NOMO-1 treated with dmso at 0.1 percent for 144 hours (cell line): ENCODE measurements at regions not wholly inside any gene's neighbourhood (a gene's known extent, or its start where the extent isn't known, plus 50 kb on each side); places are given as distances from the start of the nearest gene placed in this dataset.

Experiments
- DNase-seq: peaks from one replicate; lab custom pipeline; 2025; ENCODE audit not compliant: unreplicated experiment; lab: John Stamatoyannopoulos, UW

GRCh38 chr10:113219446-113219845, 269.4 kb downstream of the TCF7L2 start:
- DNase-seq, result no peak

- no peak for DNase-seq
Observed at GRCh38 chr10:113221756-113222168, 271.7 kb downstream of the TCF7L2 start.

DNA sequence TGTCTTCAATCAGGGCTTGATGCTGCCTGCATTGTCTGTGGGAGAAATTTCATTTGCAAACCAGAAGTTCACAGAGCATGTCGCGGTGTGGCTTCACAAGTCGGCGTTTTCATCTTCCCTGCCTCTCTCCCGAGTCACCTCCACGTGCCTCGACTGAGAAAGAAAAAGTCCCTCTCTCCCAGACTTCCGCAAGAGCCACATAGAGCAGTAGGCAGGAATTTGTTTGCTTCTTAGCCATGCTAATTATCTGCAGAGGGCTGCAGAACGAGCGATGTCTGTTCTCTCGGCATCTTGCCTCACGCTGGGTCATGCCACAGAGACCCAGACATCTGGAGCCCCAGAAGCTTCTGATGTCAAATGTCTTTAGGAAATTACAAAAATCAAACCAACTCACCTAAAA, 272.2 kb downstream of the TCF7L2 start:
- DNase-seq, result no peak

GRCh38 chr10:113225364-113225763, 275.3 kb downstream of the TCF7L2 start:
- no peak for DNase-seq

DNA sequence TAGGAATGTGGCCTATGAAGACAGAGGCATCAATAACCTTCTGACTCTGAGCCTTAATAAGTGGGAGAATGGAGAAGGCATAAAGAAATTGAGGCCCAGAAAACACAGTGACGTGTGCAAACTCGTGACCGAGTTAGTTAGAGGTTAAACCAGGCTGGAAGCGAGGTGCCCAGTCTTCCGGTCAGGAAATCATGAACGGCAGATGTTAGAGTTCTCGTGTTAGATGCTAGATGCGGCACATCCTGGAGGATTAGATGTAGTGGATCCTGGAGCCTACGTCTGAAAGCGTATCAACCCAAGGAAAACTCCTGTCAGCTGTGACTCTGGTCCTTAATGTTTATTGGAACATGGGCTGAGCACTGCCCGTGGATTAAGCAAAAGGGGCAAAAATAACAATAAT, 275.9 kb downstream of the TCF7L2 start:
- DNase-seq, result no peak

DNA sequence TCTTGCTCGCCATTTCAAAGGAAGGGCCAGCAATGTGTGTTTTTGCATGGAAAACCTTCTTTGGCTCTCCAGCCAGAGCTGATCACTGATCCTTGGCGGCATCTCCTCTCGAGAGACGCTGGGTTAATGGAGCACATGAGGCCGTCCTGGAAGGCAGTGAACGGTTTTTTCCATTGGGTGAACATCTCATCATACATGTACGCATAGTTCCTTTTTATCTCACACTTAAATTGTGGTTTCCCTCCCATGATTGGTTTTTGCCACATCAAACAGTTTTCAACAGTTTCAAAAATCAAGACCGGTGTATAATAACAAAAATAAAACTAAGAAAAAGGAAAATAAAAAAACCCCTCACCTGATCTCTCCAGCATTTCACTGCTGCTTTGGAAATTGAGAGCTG, 276.4 kb downstream of the TCF7L2 start:
- no peak for DNase-seq

GRCh38 chr10:113226831-113227445, 276.9 kb downstream of the TCF7L2 start:
- DNase-seq, result no peak

- DNase-seq, result no peak
Observed at GRCh38 chr10:113228530-113228929, 278.5 kb downstream of the TCF7L2 start.

- DNase-seq, result no peak
Observed at GRCh38 chr10:113230011-113230610, 280.1 kb downstream of the TCF7L2 start.

- peak; percentile 17 for DNase-seq
Observed at GRCh38 chr10:113232928-113233511, 283.0 kb downstream of the TCF7L2 start.

DNA sequence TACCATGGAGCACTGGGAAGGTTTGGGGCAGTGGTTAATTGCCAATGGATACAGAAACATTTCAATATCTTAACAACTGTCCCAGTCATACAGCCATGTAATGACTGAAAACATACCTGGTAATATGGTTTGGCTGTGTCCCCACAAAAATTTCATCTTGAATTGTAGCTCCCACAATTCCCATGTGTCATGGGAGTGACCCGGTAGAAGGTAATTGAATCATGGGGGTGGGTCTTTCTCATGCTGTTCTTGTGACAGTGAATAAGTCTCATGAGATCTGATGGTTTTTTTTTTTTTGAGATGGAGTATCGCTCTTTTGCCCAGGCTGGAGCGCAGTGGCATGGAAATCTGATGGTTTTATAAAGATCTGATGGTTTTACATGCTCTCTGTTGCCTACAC, 284.4 kb downstream of the TCF7L2 start:
- DNase-seq, result no peak

GRCh38 chr10:113235508-113235907, 285.5 kb downstream of the TCF7L2 start:
- no peak for DNase-seq

DNA sequence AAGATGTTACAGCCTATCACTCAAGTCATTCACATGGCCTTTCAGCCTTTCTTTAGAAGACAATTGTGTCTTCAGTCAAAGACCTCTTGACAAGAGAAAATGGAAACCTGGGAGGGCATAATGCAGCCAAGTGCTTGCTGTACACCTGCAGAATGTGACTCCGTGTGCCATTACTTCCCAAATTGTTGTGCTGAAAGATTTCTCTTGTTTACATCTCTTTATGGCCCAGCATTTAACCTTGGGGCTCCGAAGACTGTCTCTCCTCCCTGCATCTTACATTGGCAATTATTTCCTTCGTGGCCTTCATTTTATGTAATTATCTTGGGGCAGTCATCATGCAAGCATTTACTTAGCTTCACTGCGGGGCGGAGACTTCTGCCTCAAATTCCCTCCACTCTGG, 287.0 kb downstream of the TCF7L2 start:
- no peak for DNase-seq

DNA sequence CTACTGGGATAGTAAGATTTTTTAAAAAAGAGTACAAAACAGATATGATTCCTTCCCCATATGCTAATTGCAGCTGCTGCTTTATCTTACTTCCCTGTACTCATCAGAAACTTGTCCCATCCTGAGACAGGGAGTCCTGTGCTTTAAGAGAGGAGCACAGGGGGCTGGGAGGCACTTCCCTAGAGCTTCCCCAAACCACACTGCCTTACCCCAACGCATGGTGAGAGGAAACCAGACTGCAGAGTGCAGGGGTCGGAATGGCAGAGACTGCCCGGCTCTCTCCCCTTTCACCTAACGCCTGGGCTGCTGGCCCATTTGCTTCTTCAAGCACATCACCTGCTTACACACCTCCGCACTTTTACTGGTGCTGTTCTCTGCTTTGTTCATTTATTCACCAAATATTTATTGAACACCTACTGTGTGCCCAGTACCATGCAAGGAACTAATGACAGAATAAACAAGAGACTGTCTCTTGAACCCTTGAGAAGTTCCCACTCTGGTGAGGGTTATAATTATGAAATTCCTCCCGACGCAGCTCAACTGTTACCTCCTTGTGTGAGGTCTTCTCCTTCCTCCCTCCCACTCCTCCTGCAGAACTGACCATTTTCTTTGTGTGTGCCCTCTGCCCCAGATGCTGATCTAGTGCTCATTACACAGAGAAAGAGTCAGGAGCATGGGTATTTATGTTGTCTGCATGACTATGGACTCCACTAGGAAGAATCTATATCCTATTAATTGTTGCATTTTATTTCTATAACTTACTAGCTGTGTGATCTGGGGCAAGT, 289.7 kb downstream of the TCF7L2 start:
- no peak for DNase-seq

- DNase-seq, result no peak
Observed at GRCh38 chr10:113240736-113241135, 290.7 kb downstream of the TCF7L2 start.

GRCh38 chr10:113241599-113242360, 291.7 kb downstream of the TCF7L2 start:
- DNase-seq, result no peak

GRCh38 chr10:113243311-113243710, 293.3 kb downstream of the TCF7L2 start:
- no peak for DNase-seq

- DNase-seq, result no peak
Observed at GRCh38 chr10:113244750-113245149, 294.7 kb downstream of the TCF7L2 start.

- DNase-seq, result no peak
Observed at GRCh38 chr10:113245286-113245685, 295.2 kb downstream of the TCF7L2 start.

DNA sequence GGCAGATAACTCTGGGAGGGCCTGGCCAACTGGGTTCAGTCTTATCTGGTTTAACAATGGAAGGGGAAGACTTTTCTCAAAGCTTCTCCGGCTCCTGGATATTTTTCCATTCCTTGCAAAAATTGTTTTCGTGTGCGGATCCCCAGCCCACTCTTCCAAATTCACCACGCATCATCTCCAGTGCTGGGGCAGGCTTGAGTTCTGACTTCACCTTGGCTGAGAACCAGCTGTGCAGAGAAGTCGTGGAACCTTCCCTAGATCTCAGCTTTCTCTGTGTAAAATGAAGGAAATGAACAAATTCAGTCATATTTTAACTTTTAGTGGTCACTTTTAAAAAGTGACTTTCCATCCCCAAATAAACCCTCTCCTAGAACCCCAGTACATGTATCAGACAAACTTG, 297.0 kb downstream of the TCF7L2 start:
- no peak for DNase-seq
